ENCODE measurements at regions not wholly inside any gene's neighbourhood (a gene's known extent, or its start where the extent isn't known, plus 50 kb on each side); places are given as distances from the start of the nearest gene placed in this dataset.

- no peak overlapping the region for H3K14ac ChIP-seq (ENCODE audit: insufficient read depth, low read length)
- Mint-ChIP-seq H3K27me3 (ENCODE audit: low read depth) (no peaks in the 10 kb centered on the region), H3K36me3 (ENCODE audit: insufficient read depth in 1 of 3, low read depth in 3 of 3) (no peaks in the 10 kb centered on the region), H3K9me3 (peaks cover 0 to 5% of the 10 kb centered on the region in 2 experiments; a peak in 3 of 5 replicates), H3K27ac (no peak overlapping the region), H3K4me3 (no peak overlapping the region), H3K4me1 (no peaks in the 10 kb centered on the region)
- no peak overlapping the region for H3K18ac ChIP-seq (ENCODE audit: insufficient read length, low read depth, low read length)
- no peak overlapping the region for H2BK20ac ChIP-seq (ENCODE audit: low read depth, low read length, poor library complexity, severe bottlenecking)
- H3K79me2 ChIP-seq (ENCODE audit: insufficient read depth, low read length) = no peaks in the 10 kb centered on the region
- no peaks in the 10 kb centered on the region for H3K4me1 ChIP-seq (ENCODE audit: insufficient read depth, low read length)
- H3K4me2 ChIP-seq (ENCODE audit: insufficient read depth, insufficient read length, low read length) = no peak overlapping the region
- WGBS (ENCODE audit: extremely low coverage, insufficient read length, low lambda C conversion rate) = no CpG with 5 or more reads among the region's 3 CpGs
- no peak for TF ChIP-seq CTCF (conservative IDR thresholded peaks at IDR 0.05)
- H3K27me3 ChIP-seq (ENCODE audit: insufficient read depth, low read length) = no peaks in the 10 kb centered on the region
- H3K79me1 ChIP-seq (ENCODE audit: insufficient read depth, low read depth, low read length, poor library complexity, severe bottlenecking) = no peaks in the 10 kb centered on the region
- H2BK15ac ChIP-seq (ENCODE audit: low read depth, low read length) = no peak overlapping the region
- DNase-seq = no peak
- no peak overlapping the region for H4K91ac ChIP-seq (ENCODE audit: insufficient read length, low read depth, low read length)
- no peak overlapping the region for H3K4ac ChIP-seq (ENCODE audit: low read depth, low read length)
- H3K23ac ChIP-seq (ENCODE audit: insufficient read length, low read depth, low read length) = no peak overlapping the region
- no peak overlapping the region for H2BK120ac ChIP-seq (ENCODE audit: low read depth, low read length, poor library complexity, severe bottlenecking)
- H2AK5ac ChIP-seq (ENCODE audit: insufficient read length, low read length) = no peak overlapping the region
- no peak overlapping the region for H2BK5ac ChIP-seq (ENCODE audit: insufficient read length, low read length)
- no peak overlapping the region for H2AFZ ChIP-seq (ENCODE audit: low read length)
- no peak overlapping the region for H3K9ac ChIP-seq (ENCODE audit: extremely low read depth, insufficient read length, low read length)
- H4K5ac ChIP-seq (ENCODE audit: insufficient read length, low read depth, low read length) = no peak overlapping the region
- H3K27ac ChIP-seq (ENCODE audit: insufficient read length, low read depth, low read length) = no peak overlapping the region
- H4K20me1 ChIP-seq (ENCODE audit: control insufficient read depth, insufficient read depth, insufficient read length) = no peaks in the 10 kb centered on the region
- H2BK12ac ChIP-seq (ENCODE audit: insufficient read length, low read depth, low read length) = no peak overlapping the region
- no peak overlapping the region for H3T11ph ChIP-seq (ENCODE audit: low read length)
- no peak overlapping the region for H4K8ac ChIP-seq (replicated peaks; ENCODE audit: insufficient read length, low read depth, low read length)
- no peaks in the 10 kb centered on the region for H3K9me3 ChIP-seq (ENCODE audit: control insufficient read depth, low read depth, low read length)
- no peaks in the 10 kb centered on the region for H3K23me2 ChIP-seq (ENCODE audit: insufficient read length, low read depth, low read length, poor library complexity, severe bottlenecking)
- H3K56ac ChIP-seq (ENCODE audit: insufficient read length, low read depth, low read length) = no peak overlapping the region
These were observed 77.1 kb upstream of the MAN1A1 start for GRCh38 chr6:119426619-119427018.

All from H9 (cell line).